Transverse colon (tissue), 4 donors: ENCODE measurements at regions not wholly inside any gene's neighbourhood (a gene's known extent, or its start where the extent isn't known, plus 50 kb on each side); places are given as distances from the start of the nearest gene placed in this dataset.

Experiments used
- DNase-seq: peaks from one replicate; pipeline ENCODE4 v3.0.0-alpha.2; 2019
- H3K27ac ChIP-seq, 4 donors: fragments of 200-600 bp; sonication (generic); 2 replicates each; pipeline ENCODE4 v1.5.1; 2016 to 2018; ENCODE audit warnings: inconsistent platforms in 4 of 4
- H3K27me3 ChIP-seq: fragments of 200-600 bp; sonication (generic); 2 replicates; pipeline ENCODE4 v1.5.1; 2017; ENCODE audit warnings: inconsistent platforms
- H3K36me3 ChIP-seq, 4 donors: fragments of 200-600 bp; sonication (generic); 2 replicates each; pipeline ENCODE4 v1.5.1; 2017 to 2019; ENCODE audit warnings: inconsistent platforms in 4 of 4
- H3K4me1 ChIP-seq, 4 donors: fragments of 200-600 bp; sonication (generic); 2 replicates each; pipeline ENCODE4 v1.5.1; 2017 to 2020; ENCODE audit warnings: inconsistent platforms in 4 of 4
- H3K4me3 ChIP-seq, 4 donors: fragments of 200-600 bp; sonication (generic); 1 replicate in 1 of 4; 2 replicates in 3 of 4; pipeline versions ENCODE4 v1.5.1 to v1.6.1; 2017 to 2019; ENCODE audit warnings: inconsistent platforms in 4 of 4
- H3K9me3 ChIP-seq, 2 donors: fragments of 200-600 bp; sonication (generic); 2 replicates each; pipeline ENCODE4 v1.5.1; 2017 to 2019; ENCODE audit warnings: inconsistent platforms in 2 of 2
- CTCF ChIP-seq, 5 experiments: fragments of 200-600 bp in 3 of 5; fragments of 450-650 bp in 2 of 5; sonication (generic) in 3 of 5; IDR thresholded peaks; 1 replicate in 2 of 5; 2 replicates in 3 of 5; pipeline ENCODE4 v1.5.1; 2016 to 2017; ENCODE audit warnings: antibody characterized with exemption in 5 of 5, inconsistent platforms in 3 of 5, mild to moderate bottlenecking in 2 of 5, moderate library complexity in 1 of 5
- EP300 ChIP-seq: sonication (generic); formaldehyde crosslinking; IDR thresholded peaks from one replicate; pipeline ENCODE4 v1.6.1; 2017; ENCODE audit warnings: antibody characterized with exemption, low read depth
- POLR2A ChIP-seq: fragments of 450-650 bp; IDR thresholded peaks from one replicate; pipeline ENCODE4 v1.6.1; 2016; ENCODE audit warnings: antibody characterized with exemption, mild to moderate bottlenecking, moderate library complexity
- POLR2AphosphoS5 ChIP-seq, 3 donors: sonication (generic); formaldehyde crosslinking; IDR thresholded peaks; one replicate each; pipeline ENCODE4 v1.6.1; 2016; ENCODE audit warnings: antibody characterized with exemption in 3 of 3
- WGBS, 2 donors: methylation state at CpG; one replicate each; pipeline ENCODE4 v1.1.5; 2018; ENCODE audit warnings: low coverage in 1 of 2; 5-methylcytosine and 5-hydroxymethylcytosine counted together
- in situ Hi-C, 4 donors: fragments of 200-750 bp; cut with MboI; loops; one replicate each; pipeline versions ENCODE4 v1.15.0 to v1.15.1; 2017; ENCODE audit warnings: low sequenced_read_pairs in 3 of 4, low pct_ligation_motif_present in 1 of 4, low pct_unique_long_range_greater_than_20kb in 1 of 4
- intact Hi-C: fragments of 100-400 bp; cut with DNase I; formaldehyde crosslinking; loops from one replicate; pipeline ENCODE4 v1.15.1; 2023; ENCODE audit warnings: low total_unique reads

- Histone ChIP-seq H3K4me3 (no peak overlapping the region), H3K27ac (no peak overlapping the region), H3K27me3 (no peaks in the 10 kb centered on the region), H3K4me1 (no peaks in the 10 kb centered on the region), H3K36me3 (no peaks in the 10 kb centered on the region), H3K9me3 (no peaks in the 10 kb centered on the region)
- intact Hi-C loops, result no loop called here
- TF ChIP-seq POLR2AphosphoS5 (IDR thresholded peaks at IDR 0.05), result no peak
- TF ChIP-seq CTCF (IDR thresholded peaks at IDR 0.05), result no peak
- no peak for TF ChIP-seq EP300
- TF ChIP-seq POLR2A, result no peak
- WGBS, 2 donors, result 91 to 96% methylated on average over 11 of the region's 11 CpGs
- DNase-seq, result no peak
- in situ Hi-C loops, result no loop called here
These were observed 95.7 kb upstream of the RPS6KA2 start for GRCh38 chr6:166722785-166723184.

- no peak overlapping the region for H3K4me3 ChIP-seq
- TF ChIP-seq EP300, result no peak
- TF ChIP-seq POLR2AphosphoS5 (IDR thresholded peaks at IDR 0.05), result no peak
- no peak for TF ChIP-seq CTCF (IDR thresholded peaks at IDR 0.05)
- no peak for TF ChIP-seq POLR2A
- no peaks in the 10 kb centered on the region for H3K36me3 ChIP-seq
- no peaks in the 10 kb centered on the region for H3K4me1 ChIP-seq
- H3K9me3 ChIP-seq, result no peaks in the 10 kb centered on the region
- WGBS, 2 donors, result 80% methylated on average over 17 of the region's 17 CpGs; no CpG with 5 or more reads in 1 of the 2 donors
- H3K27me3 ChIP-seq, result no peaks in the 10 kb centered on the region
- in situ Hi-C loops, result no loop called here
- H3K27ac ChIP-seq, result no peak overlapping the region
- intact Hi-C loops, result no loop called here
- DNase-seq, result no peak
These were observed 94.5 kb upstream of the RPS6KA2 start for GRCh38 chr6:166721576-166721975.

- WGBS, 2 donors, result 75 to 79% methylated on average over 7 of the region's 7 CpGs
- no peaks in the 10 kb centered on the region for H3K27me3 ChIP-seq
- H3K4me3 ChIP-seq, result no peak overlapping the region
- intact Hi-C loops (no loop called here), in situ Hi-C loops (no loop called here)
- no peak overlapping the region for H3K27ac ChIP-seq
- H3K9me3 ChIP-seq, result no peaks in the 10 kb centered on the region
- H3K36me3 ChIP-seq, result no peaks in the 10 kb centered on the region
- H3K4me1 ChIP-seq, result no peaks in the 10 kb centered on the region
- no peak for TF ChIP-seq POLR2A
- TF ChIP-seq POLR2AphosphoS5 (IDR thresholded peaks at IDR 0.05), result no peak
- no peak for TF ChIP-seq EP300
- no peak for TF ChIP-seq CTCF (IDR thresholded peaks at IDR 0.05)
- DNase-seq, result no peak
These were observed 93.8 kb upstream of the RPS6KA2 start for GRCh38 chr6:166720856-166721255.

GRCh38 chr6:166719019-166719418 lies 92.0 kb upstream of the RPS6KA2 start:
- H3K4me3 ChIP-seq, result no peak overlapping the region
- no peaks in the 10 kb centered on the region for H3K27me3 ChIP-seq
- no peaks in the 10 kb centered on the region for H3K4me1 ChIP-seq
- H3K36me3 ChIP-seq, result no peaks in the 10 kb centered on the region
- DNase-seq, result no peak
- H3K9me3 ChIP-seq, result no peaks in the 10 kb centered on the region
- TF ChIP-seq CTCF (IDR thresholded peaks at IDR 0.05), result no peak
- TF ChIP-seq EP300, result no peak
- TF ChIP-seq POLR2AphosphoS5 (IDR thresholded peaks at IDR 0.05), result no peak
- in situ Hi-C loops (no loop called here), intact Hi-C loops (no loop called here)
- H3K27ac ChIP-seq, result no peak overlapping the region
- 90 to 92% methylated on average over 4 to 5 of the region's 5 CpGs for WGBS, 2 donors
